Activated CD4-positive, alpha-beta T cell treated with anti-CD3 and anti-CD28 coated beads, Interleukin-2, amount 10 ng/mL, durations not matched to agents 7 days and 5 days (primary cell): ENCODE measurements at regions not wholly inside any gene's neighbourhood (a gene's known extent, or its start where the extent isn't known, plus 50 kb on each side); places are given as distances from the start of the nearest gene placed in this dataset.
A peak's percentile ranks its signal among the peaks of the same experiment; 100 is the strongest.

Experiments
- CTCF ChIA-PET: fragments of 350-600 bp; sonication (Branson Sonifier 250); formaldehyde crosslinking; loops from one replicate; lab custom pipeline; 2021; ENCODE audit warnings: antibody characterized with exemption; lab: Charles Lee
- POLR2A ChIA-PET: fragments of 350-600 bp; sonication (Branson Sonifier 250); formaldehyde crosslinking; loops from one replicate; lab custom pipeline; 2021; ENCODE audit warnings: antibody characterized with exemption; lab: Charles Lee
- DNase-seq: peaks from one replicate; pipeline ENCODE4 v3.0.0-alpha.2; 2020
- H3K27ac Mint-ChIP-seq: one replicate; pipeline ENCODE4 v1.8.0; 2021; ENCODE audit warnings: mild to moderate bottlenecking, moderate library complexity, mixed read lengths
- H3K27me3 Mint-ChIP-seq: one replicate; pipeline ENCODE4 v1.8.0; 2021; ENCODE audit warnings: mixed read lengths
- H3K36me3 Mint-ChIP-seq: one replicate; pipeline ENCODE4 v1.8.0; 2021; ENCODE audit warnings: low read depth, mixed read lengths
- H3K4me1 Mint-ChIP-seq: one replicate; pipeline ENCODE4 v1.8.0; 2021; ENCODE audit warnings: mixed read lengths
- H3K4me3 Mint-ChIP-seq: one replicate; pipeline ENCODE4 v1.8.0; 2021; ENCODE audit warnings: mild to moderate bottlenecking, moderate library complexity, mixed read lengths
- H3K9me3 Mint-ChIP-seq: one replicate; pipeline ENCODE4 v1.8.0; 2021; ENCODE audit warnings: mixed read lengths

- no peak overlapping the region for H3K4me3 Mint-ChIP-seq
- no peak for DNase-seq
- no peak overlapping the region for H3K27ac Mint-ChIP-seq
- CTCF ChIA-PET, result interaction anchor here (0.6 to 1.6 kb wide), 3 partner anchors 10 to 199 kb away, joined by 3 read pairs; no protein-coding TSS in a partner anchor
- POLR2A ChIA-PET, result no interaction called here
- peaks cover 17% of the 10 kb centered on the region for H3K9me3 Mint-ChIP-seq
- peaks cover 2% of the 10 kb centered on the region for H3K36me3 Mint-ChIP-seq
- H3K27me3 Mint-ChIP-seq, result peaks cover 2% of the 10 kb centered on the region
- H3K4me1 Mint-ChIP-seq, result peaks cover 15% of the 10 kb centered on the region
Measured at GRCh38 chr11:128188346-128189004, 398.9 kb downstream of the ETS1 start.

DNA sequence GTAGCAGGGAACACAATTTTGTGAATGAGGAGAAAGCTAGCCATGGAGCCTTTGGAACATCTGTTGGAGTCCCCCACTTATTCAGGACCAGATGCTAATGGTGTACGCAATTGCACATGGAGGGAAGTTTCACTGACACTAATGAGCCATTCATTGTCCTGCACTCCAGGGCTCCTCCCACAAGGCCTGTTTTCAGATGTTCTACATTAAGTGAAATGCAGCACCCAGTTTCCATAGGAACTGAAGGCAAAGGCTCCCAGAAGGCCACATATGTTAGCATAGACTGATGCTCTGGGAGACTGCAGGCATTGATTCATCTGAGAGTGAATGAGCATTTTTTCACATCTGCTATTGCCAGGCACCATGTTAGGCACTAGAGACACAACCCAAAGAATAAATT is 399.5 kb downstream of the ETS1 start:
- no peak overlapping the region for H3K4me3 Mint-ChIP-seq
- ChIA-PET POLR2A (interaction anchor here (0.7 kb wide), 1 partner anchor 71 kb away, joined by 3 read pairs; no protein-coding TSS in a partner anchor), CTCF (interaction anchor here (0.6 to 1.6 kb wide), 3 partner anchors 11 to 200 kb away, joined by 3 read pairs; no protein-coding TSS in a partner anchor)
- no peak overlapping the region for H3K27ac Mint-ChIP-seq
- no peak for DNase-seq
- peaks cover 14% of the 10 kb centered on the region for H3K4me1 Mint-ChIP-seq
- H3K9me3 Mint-ChIP-seq, result peaks cover 17% of the 10 kb centered on the region
- peaks cover 1% of the 10 kb centered on the region for H3K27me3 Mint-ChIP-seq
- peaks cover 2% of the 10 kb centered on the region for H3K36me3 Mint-ChIP-seq

DNA sequence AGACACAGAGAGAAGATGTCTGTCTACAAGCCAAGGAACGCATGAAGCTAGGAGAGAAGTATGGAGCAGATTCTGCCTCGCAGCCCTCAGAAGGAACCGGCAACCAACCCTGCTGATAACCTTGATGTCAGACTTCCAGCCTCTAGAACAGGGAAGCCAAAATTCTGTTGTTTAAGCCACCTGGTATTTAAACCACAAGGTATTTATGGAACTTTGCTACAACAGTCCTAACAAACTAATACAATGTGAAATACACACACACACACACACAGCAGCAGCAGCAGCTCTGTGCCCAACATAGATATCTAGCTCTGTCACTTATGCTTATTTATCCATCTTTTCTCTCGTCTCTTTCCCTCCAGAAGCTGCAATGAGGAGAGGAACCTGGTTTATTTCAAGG is 400.0 kb downstream of the ETS1 start:
- ChIA-PET POLR2A (interaction anchor here (0.7 kb wide), 1 partner anchor 72 kb away, joined by 3 read pairs; no protein-coding TSS in a partner anchor), CTCF (interaction anchor here (1.6 kb wide), 1 partner anchor 19 kb away, joined by 3 read pairs; no protein-coding TSS in a partner anchor)
- peaks cover 17% of the 10 kb centered on the region for H3K9me3 Mint-ChIP-seq
- DNase-seq, result no peak
- peaks cover 14% of the 10 kb centered on the region for H3K4me1 Mint-ChIP-seq
- no peaks in the 10 kb centered on the region for H3K27me3 Mint-ChIP-seq
- no peak overlapping the region for H3K27ac Mint-ChIP-seq
- no peak overlapping the region for H3K4me3 Mint-ChIP-seq
- peaks cover 2% of the 10 kb centered on the region for H3K36me3 Mint-ChIP-seq

- H3K4me3 Mint-ChIP-seq, result no peak overlapping the region
- CTCF ChIA-PET, result interaction anchor here (1.0 kb wide), 1 partner anchor 628 kb away, joined by 3 read pairs; no protein-coding TSS in a partner anchor
- peaks cover 17% of the 10 kb centered on the region for H3K9me3 Mint-ChIP-seq
- no peaks in the 10 kb centered on the region for H3K27me3 Mint-ChIP-seq
- no peak for DNase-seq
- peak overlapping the region; percentile 54 for H3K27ac Mint-ChIP-seq
- POLR2A ChIA-PET, result no interaction called here
- H3K36me3 Mint-ChIP-seq, result peaks cover 2% of the 10 kb centered on the region
- peaks cover 5% of the 10 kb centered on the region for H3K4me1 Mint-ChIP-seq
Measured at GRCh38 chr11:128184981-128185380, 402.4 kb downstream of the ETS1 start.

DNA sequence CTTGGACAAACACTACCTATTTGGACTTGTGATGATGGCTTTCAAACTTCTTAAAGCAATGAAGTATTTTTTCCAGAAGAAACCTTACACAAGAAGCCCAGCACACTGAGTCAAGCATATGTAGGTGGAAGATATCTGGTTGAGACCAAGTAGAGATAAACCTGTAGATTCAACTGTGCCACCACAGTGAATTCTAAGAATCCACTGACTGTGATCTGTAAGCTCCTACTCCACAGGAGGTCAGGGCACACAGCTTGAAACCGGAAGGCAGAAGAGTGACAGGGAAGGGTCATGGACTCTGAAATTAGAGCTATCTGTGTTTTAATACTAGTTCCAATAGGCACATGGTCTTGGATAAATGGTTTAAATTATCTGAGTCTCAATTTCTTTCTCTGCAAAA is 404.5 kb downstream of the ETS1 start:
- Mint-ChIP-seq H3K9me3 (peaks cover 17% of the 10 kb centered on the region), H3K4me1 (peaks cover 2% of the 10 kb centered on the region), H3K27ac (no peak overlapping the region), H3K4me3 (no peak overlapping the region), H3K27me3 (no peaks in the 10 kb centered on the region), H3K36me3 (peaks cover 2% of the 10 kb centered on the region)
- CTCF ChIA-PET, result interaction anchor here (1.1 to 1.8 kb wide), 4 partner anchors 11 to 447 kb away, joined by 5 to 6 read pairs (median 6); no protein-coding TSS in a partner anchor
- POLR2A ChIA-PET, result no interaction called here
- DNase-seq, result no peak

DNA sequence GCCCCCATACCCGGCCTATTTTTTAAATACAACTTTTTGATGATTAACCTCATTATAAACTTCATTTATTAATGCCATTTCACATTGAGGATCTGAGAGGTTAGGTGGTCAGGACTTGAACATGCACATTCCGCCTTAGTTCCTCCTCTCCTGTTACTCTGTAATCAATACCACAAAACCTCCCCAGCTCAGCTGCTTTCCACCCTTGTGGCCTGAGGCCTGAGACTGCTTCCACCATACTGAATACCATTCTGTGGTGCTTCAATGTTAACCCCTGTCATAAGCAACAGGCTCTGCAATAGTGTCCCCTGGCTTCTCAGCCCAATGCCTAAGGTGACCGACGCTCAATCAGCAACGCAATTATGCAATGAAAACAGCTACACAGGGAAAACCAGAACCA is 405.4 kb downstream of the ETS1 start:
- Mint-ChIP-seq H3K27me3 (no peaks in the 10 kb centered on the region), H3K4me1 (peaks cover 2% of the 10 kb centered on the region), H3K36me3 (peaks cover 2% of the 10 kb centered on the region), H3K4me3 (no peak overlapping the region), H3K27ac (no peak overlapping the region), H3K9me3 (peaks cover 17% of the 10 kb centered on the region)
- no peak for DNase-seq
- POLR2A ChIA-PET, result no interaction called here
- CTCF ChIA-PET, result interaction anchor here (1.1 to 1.8 kb wide), 4 partner anchors 10 to 25 kb away, joined by 4 to 6 read pairs (median 6); no protein-coding TSS in a partner anchor

- H3K27me3 Mint-ChIP-seq, result no peaks in the 10 kb centered on the region
- peaks cover 2% of the 10 kb centered on the region for H3K4me1 Mint-ChIP-seq
- POLR2A ChIA-PET, result no interaction called here
- no peak for DNase-seq
- peaks cover 15% of the 10 kb centered on the region for H3K9me3 Mint-ChIP-seq
- H3K36me3 Mint-ChIP-seq, result peaks cover 2% of the 10 kb centered on the region
- H3K4me3 Mint-ChIP-seq, result no peak overlapping the region
- CTCF ChIA-PET, result interaction anchor here (1.5 to 1.8 kb wide), 2 partner anchors 9 to 23 kb away, joined by 4 to 6 read pairs; no protein-coding TSS in a partner anchor
- peak overlapping the region; percentile 38 for H3K27ac Mint-ChIP-seq
Measured at GRCh38 chr11:128181088-128181480, 406.3 kb downstream of the ETS1 start.

GRCh38 chr11:128180441-128181087 is 406.8 kb downstream of the ETS1 start:
- CTCF ChIA-PET, result interaction anchor here (1.0 to 2.4 kb wide), 4 partner anchors 9 to 23 kb away, joined by 3 to 9 read pairs (median 5); no protein-coding TSS in a partner anchor
- Mint-ChIP-seq H3K4me1 (peaks cover 2% of the 10 kb centered on the region), H3K27me3 (no peaks in the 10 kb centered on the region), H3K27ac (peak overlapping the region; percentile 38), H3K36me3 (no peaks in the 10 kb centered on the region), H3K4me3 (no peak overlapping the region), H3K9me3 (peaks cover 9% of the 10 kb centered on the region)
- DNase-seq, result no peak
- POLR2A ChIA-PET, result no interaction called here

DNA sequence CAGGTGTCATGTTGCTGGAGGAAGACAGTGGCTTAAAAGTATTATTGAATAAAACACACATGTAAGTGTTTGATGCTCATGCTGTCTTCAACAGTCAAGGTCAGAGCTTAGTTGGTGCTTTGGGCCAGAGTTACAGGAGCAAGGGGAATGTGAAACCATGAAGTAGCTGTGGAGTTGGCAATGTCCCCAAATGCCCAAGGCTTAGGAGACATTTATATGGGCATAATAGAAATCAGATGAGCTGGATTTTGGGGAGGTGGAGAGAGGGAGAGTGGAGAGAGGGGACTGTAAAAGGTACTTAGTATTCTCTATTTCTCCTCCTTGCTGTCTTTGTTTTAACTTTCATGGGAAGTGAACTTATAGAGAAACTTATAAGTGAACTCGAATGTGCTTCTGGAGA is 407.8 kb downstream of the ETS1 start:
- CTCF ChIA-PET, result interaction anchor here (1.0 to 2.4 kb wide), 5 partner anchors 8 to 676 kb away, joined by 3 to 9 read pairs (median 3); no protein-coding TSS in a partner anchor
- H3K4me1 Mint-ChIP-seq, result peaks cover 2% of the 10 kb centered on the region
- H3K27ac Mint-ChIP-seq, result no peak overlapping the region
- peaks cover 6% of the 10 kb centered on the region for H3K9me3 Mint-ChIP-seq
- no peaks in the 10 kb centered on the region for H3K36me3 Mint-ChIP-seq
- no peak overlapping the region for H3K4me3 Mint-ChIP-seq
- DNase-seq, result no peak
- POLR2A ChIA-PET, result no interaction called here
- no peaks in the 10 kb centered on the region for H3K27me3 Mint-ChIP-seq

- ChIA-PET CTCF (interaction anchor here (0.6 to 2.4 kb wide), 5 partner anchors 12 to 677 kb away, joined by 3 to 9 read pairs (median 4); no protein-coding TSS in a partner anchor), POLR2A (no interaction called here)
- Mint-ChIP-seq H3K9me3 (peaks cover 1% of the 10 kb centered on the region), H3K4me1 (peaks cover 2% of the 10 kb centered on the region), H3K27me3 (no peaks in the 10 kb centered on the region), H3K4me3 (no peak overlapping the region), H3K36me3 (no peaks in the 10 kb centered on the region), H3K27ac (no peak overlapping the region)
- DNase-seq, result no peak
Measured at GRCh38 chr11:128179039-128179438, 408.3 kb downstream of the ETS1 start.

- Mint-ChIP-seq H3K9me3 (no peaks in the 10 kb centered on the region), H3K36me3 (no peaks in the 10 kb centered on the region), H3K4me3 (no peak overlapping the region), H3K4me1 (peaks cover 6% of the 10 kb centered on the region), H3K27me3 (no peaks in the 10 kb centered on the region), H3K27ac (no peak overlapping the region)
- DNase-seq, result no peak
- ChIA-PET CTCF (interaction anchor here (1.1 to 3.9 kb wide), 3 partner anchors 437 to 673 kb away, joined by 3 to 48 read pairs (median 3); no protein-coding TSS in a partner anchor), POLR2A (no interaction called here)
Measured at GRCh38 chr11:128174465-128175291, 412.7 kb downstream of the ETS1 start.
